ENCODE measurements at regions not wholly inside any gene's neighbourhood (a gene's known extent, or its start where the extent isn't known, plus 50 kb on each side); places are given as distances from the start of the nearest gene placed in this dataset.
"Not testable (repeated sequence)": the region's sequence is repeated elsewhere in the genome, so short reads cannot be mapped to it uniquely, and the experiment has no call there.

DNA sequence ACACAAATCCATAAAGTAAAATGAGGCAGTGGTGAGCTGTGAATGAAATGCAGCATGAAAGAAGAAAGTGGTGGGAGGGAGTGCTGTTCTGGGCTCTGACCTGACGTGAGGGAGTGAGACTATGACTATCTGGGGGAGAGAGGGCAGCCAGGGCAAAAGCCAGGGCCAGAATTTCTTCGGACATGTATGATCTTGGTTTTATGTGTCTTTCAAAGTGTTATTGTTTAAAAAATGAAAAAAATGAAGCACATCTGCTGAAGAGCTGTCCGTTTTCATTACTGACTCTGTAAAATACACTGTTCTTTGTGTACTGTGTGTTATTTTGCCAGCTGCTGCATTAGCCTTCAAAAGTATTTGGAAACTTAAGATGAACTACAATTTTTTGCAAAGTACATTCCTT is 70.2 kb upstream of the KLF14 start (continued):
- TF ChIP-seq, protein P1, sequence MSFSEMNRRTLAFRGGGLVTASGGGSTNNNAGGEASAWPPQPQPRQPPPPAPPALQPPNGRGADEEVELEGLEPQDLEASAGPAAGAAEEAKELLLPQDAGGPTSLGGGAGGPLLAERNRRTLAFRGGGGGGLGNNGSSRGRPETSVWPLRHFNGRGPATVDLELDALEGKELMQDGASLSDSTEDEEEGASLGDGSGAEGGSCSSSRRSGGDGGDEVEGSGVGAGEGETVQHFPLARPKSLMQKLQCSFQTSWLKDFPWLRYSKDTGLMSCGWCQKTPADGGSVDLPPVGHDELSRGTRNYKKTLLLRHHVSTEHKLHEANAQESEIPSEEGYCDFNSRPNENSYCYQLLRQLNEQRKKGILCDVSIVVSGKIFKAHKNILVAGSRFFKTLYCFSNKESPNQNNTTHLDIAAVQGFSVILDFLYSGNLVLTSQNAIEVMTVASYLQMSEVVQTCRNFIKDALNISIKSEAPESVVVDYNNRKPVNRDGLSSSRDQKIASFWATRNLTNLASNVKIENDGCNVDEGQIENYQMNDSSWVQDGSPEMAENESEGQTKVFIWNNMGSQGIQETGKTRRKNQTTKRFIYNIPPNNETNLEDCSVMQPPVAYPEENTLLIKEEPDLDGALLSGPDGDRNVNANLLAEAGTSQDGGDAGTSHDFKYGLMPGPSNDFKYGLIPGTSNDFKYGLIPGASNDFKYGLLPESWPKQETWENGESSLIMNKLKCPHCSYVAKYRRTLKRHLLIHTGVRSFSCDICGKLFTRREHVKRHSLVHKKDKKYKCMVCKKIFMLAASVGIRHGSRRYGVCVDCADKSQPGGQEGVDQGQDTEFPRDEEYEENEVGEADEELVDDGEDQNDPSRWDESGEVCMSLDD (tag by site-specific recombination; IDR thresholded peaks at IDR 0.05): no peak
- no peak for TF ChIP-seq ZFHX2 (tag by site-specific recombination; conservative IDR thresholded peaks at IDR 0.05)
- TF ChIP-seq KLF8 (tag by site-specific recombination; IDR thresholded peaks at IDR 0.05): no peak
- TF ChIP-seq, protein P2, sequence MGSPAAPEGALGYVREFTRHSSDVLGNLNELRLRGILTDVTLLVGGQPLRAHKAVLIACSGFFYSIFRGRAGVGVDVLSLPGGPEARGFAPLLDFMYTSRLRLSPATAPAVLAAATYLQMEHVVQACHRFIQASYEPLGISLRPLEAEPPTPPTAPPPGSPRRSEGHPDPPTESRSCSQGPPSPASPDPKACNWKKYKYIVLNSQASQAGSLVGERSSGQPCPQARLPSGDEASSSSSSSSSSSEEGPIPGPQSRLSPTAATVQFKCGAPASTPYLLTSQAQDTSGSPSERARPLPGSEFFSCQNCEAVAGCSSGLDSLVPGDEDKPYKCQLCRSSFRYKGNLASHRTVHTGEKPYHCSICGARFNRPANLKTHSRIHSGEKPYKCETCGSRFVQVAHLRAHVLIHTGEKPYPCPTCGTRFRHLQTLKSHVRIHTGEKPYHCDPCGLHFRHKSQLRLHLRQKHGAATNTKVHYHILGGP (tag by site-specific recombination; IDR thresholded peaks at IDR 0.05): no peak
- TF ChIP-seq, protein P3, sequence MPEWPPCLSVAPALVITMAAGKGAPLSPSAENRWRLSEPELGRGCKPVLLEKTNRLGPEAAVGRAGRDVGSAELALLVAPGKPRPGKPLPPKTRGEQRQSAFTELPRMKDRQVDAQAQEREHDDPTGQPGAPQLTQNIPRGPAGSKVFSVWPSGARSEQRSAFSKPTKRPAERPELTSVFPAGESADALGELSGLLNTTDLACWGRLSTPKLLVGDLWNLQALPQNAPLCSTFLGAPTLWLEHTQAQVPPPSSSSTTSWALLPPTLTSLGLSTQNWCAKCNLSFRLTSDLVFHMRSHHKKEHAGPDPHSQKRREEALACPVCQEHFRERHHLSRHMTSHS (tag by site-specific recombination; IDR thresholded peaks at IDR 0.05): no peak

DNA sequence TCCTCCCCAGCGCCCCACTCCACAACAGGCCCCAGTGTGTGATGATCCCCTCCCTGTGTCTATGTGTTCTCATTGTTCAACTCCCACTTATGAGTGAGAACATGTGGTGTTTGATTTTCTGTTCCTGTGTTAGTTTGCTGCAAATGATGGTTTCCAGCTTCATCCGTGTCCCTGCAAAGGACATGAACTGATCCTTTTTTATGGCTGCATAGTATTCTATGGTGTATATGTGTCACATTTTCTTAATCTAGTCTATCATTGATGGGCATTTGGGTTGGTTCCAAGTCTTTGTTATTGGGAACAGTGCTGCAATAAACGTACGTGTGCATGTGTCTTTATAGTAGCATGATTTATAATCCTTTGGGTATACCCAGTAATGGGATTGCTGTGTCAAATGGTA is 78.8 kb upstream of the KLF14 start:
- peak; percentile 76 for TF ChIP-seq ZNF146 (tag by site-specific recombination; IDR thresholded peaks at IDR 0.05)
- H3K4me1 ChIP-seq (ENCODE audit: control insufficient read depth, insufficient read depth, low read length); POLR2A ChIA-PET; H3K4me3 ChIP-seq (ENCODE audit: low read depth, low read length); H3K9me3 ChIP-seq (ENCODE audit: control insufficient read depth, insufficient read depth, low read depth, low read length); H3K27ac ChIP-seq (ENCODE audit: extremely low read depth, low read depth, low read length); H3K36me3 ChIP-seq (ENCODE audit: control insufficient read depth in 2 of 2, insufficient read depth in 1 of 2, low read length in 2 of 2): not testable (repeated sequence)
- CTCF ChIA-PET: interaction anchor here (1.2 kb wide), 1 partner anchor 19 kb away, joined by 3 read pairs; no protein-coding TSS in a partner anchor

DNA sequence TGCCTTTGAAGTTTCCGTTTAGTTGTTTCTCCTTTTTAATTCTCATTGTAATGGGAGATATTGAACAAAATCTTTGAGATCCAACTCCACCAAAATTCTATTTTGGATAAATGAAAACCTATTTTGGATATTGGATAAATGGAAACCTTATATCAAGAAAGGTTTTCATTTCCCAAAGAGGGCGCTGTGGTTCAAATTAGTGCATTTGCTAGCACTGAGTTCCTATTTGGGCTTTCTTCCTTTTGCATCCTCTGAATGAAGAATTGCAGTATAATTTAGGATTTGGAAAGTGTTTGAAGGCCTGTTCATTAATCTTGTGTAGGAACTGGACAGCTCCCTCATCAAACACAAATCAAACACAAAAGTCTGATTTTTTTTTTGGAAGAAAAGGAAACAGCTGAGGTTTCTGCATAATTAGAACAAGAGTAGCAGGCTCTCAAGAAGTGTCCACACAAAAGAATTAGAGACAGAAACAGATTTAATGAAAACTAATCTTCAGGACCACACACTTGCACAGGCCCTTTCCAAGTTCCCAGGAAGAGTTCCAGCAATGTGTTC is 80.8 kb upstream of the KLF14 start:
- POLR2A ChIA-PET: no interaction called here
- CTCF ChIA-PET: interaction anchor here (0.6 to 1.5 kb wide), 5 partner anchors 10 to 743 kb away, joined by 3 to 5 read pairs (median 3); no protein-coding TSS in a partner anchor
- H3K4me1 ChIP-seq (ENCODE audit: control insufficient read depth, insufficient read depth, low read length): no peaks in the 10 kb centered on the region
- no peak overlapping the region for H3K4me3 ChIP-seq (ENCODE audit: low read depth, low read length)
- no peaks in the 10 kb centered on the region for H3K9me3 ChIP-seq (ENCODE audit: control insufficient read depth, insufficient read depth, low read depth, low read length)
- no peaks in the 10 kb centered on the region for H3K36me3 ChIP-seq (ENCODE audit: control insufficient read depth in 2 of 2, insufficient read depth in 1 of 2, low read length in 2 of 2)
- no peak overlapping the region for H3K27ac ChIP-seq (ENCODE audit: extremely low read depth, low read depth, low read length)
- TF ChIP-seq ZFP69B (tag by site-specific recombination; IDR thresholded peaks at IDR 0.05) (no peak), ZNF426 (tag by site-specific recombination; IDR thresholded peaks at IDR 0.05) (no peak), ZNF76 (tag by site-specific recombination; IDR thresholded peaks at IDR 0.05; ENCODE audit: borderline replicate concordance, low read depth) (no peak), ZNF629 (tag by site-specific recombination; IDR thresholded peaks at IDR 0.05) (no peak), KLF10 (tag by site-specific recombination; IDR thresholded peaks at IDR 0.05) (no peak), ZNF302 (tag by site-specific recombination; IDR thresholded peaks at IDR 0.05; ENCODE audit: low read depth) (no peak), ZNF239 (tag by site-specific recombination; IDR thresholded peaks at IDR 0.05) (no peak), ZNF354C (tag by site-specific recombination; IDR thresholded peaks at IDR 0.05; ENCODE audit: borderline replicate concordance, low read depth) (no peak), ZNF132 (tag by site-specific recombination; IDR thresholded peaks at IDR 0.05; ENCODE audit: borderline replicate concordance) (no peak), ZBTB7A (tag by site-specific recombination; IDR thresholded peaks at IDR 0.05; ENCODE audit: low read depth) (no peak)
- TF ChIP-seq, protein P4, sequence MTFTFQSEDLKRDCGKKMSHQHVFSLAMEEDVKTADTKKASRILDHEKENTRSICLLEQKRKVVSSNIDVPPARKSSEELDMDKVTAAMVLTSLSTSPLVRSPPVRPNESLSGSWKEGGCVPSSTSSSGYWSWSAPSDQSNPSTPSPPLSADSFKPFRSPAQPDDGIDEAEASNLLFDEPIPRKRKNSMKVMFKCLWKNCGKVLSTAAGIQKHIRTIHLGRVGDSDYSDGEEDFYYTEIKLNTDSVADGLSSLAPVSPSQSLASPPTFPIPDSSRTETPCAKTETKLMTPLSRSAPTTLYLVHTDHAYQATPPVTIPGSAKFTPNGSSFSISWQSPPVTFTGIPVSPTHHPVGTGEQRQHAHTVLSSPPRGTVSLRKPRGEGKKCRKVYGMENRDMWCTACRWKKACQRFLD (tag by site-specific recombination; IDR thresholded peaks at IDR 0.05): no peak
- TF ChIP-seq, protein P5, sequence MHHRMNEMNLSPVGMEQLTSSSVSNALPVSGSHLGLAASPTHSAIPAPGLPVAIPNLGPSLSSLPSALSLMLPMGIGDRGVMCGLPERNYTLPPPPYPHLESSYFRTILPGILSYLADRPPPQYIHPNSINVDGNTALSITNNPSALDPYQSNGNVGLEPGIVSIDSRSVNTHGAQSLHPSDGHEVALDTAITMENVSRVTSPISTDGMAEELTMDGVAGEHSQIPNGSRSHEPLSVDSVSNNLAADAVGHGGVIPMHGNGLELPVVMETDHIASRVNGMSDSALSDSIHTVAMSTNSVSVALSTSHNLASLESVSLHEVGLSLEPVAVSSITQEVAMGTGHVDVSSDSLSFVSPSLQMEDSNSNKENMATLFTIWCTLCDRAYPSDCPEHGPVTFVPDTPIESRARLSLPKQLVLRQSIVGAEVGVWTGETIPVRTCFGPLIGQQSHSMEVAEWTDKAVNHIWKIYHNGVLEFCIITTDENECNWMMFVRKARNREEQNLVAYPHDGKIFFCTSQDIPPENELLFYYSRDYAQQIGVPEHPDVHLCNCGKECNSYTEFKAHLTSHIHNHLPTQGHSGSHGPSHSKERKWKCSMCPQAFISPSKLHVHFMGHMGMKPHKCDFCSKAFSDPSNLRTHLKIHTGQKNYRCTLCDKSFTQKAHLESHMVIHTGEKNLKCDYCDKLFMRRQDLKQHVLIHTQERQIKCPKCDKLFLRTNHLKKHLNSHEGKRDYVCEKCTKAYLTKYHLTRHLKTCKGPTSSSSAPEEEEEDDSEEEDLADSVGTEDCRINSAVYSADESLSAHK (tag by site-specific recombination; IDR thresholded peaks at IDR 0.05): no peak
- TF ChIP-seq, protein P6, sequence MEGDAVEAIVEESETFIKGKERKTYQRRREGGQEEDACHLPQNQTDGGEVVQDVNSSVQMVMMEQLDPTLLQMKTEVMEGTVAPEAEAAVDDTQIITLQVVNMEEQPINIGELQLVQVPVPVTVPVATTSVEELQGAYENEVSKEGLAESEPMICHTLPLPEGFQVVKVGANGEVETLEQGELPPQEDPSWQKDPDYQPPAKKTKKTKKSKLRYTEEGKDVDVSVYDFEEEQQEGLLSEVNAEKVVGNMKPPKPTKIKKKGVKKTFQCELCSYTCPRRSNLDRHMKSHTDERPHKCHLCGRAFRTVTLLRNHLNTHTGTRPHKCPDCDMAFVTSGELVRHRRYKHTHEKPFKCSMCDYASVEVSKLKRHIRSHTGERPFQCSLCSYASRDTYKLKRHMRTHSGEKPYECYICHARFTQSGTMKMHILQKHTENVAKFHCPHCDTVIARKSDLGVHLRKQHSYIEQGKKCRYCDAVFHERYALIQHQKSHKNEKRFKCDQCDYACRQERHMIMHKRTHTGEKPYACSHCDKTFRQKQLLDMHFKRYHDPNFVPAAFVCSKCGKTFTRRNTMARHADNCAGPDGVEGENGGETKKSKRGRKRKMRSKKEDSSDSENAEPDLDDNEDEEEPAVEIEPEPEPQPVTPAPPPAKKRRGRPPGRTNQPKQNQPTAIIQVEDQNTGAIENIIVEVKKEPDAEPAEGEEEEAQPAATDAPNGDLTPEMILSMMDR (tag by site-specific recombination; IDR thresholded peaks at IDR 0.05): no peak
- TF ChIP-seq, protein P7, sequence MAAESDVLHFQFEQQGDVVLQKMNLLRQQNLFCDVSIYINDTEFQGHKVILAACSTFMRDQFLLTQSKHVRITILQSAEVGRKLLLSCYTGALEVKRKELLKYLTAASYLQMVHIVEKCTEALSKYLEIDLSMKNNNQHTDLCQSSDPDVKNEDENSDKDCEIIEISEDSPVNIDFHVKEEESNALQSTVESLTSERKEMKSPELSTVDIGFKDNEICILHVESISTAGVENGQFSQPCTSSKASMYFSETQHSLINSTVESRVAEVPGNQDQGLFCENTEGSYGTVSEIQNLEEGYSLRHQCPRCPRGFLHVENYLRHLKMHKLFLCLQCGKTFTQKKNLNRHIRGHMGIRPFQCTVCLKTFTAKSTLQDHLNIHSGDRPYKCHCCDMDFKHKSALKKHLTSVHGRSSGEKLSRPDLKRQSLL (tag by site-specific recombination; IDR thresholded peaks at IDR 0.05): no peak

All from HEK293 (cell line).